CD4-positive, alpha-beta T cell treated with Interleukin-4 for 4 hours (primary cell): ENCODE measurements at regions not wholly inside any gene's neighbourhood (a gene's known extent, or its start where the extent isn't known, plus 50 kb on each side); places are given as distances from the start of the nearest gene placed in this dataset.
"Not testable (repeated sequence)": the region's sequence is repeated elsewhere in the genome, so short reads cannot be mapped to it uniquely, and the experiment has no call there.

Source experiments
- DNase-seq: peaks from one replicate; pipeline ENCODE4 v3.0.0-alpha.2; 2020

DNA sequence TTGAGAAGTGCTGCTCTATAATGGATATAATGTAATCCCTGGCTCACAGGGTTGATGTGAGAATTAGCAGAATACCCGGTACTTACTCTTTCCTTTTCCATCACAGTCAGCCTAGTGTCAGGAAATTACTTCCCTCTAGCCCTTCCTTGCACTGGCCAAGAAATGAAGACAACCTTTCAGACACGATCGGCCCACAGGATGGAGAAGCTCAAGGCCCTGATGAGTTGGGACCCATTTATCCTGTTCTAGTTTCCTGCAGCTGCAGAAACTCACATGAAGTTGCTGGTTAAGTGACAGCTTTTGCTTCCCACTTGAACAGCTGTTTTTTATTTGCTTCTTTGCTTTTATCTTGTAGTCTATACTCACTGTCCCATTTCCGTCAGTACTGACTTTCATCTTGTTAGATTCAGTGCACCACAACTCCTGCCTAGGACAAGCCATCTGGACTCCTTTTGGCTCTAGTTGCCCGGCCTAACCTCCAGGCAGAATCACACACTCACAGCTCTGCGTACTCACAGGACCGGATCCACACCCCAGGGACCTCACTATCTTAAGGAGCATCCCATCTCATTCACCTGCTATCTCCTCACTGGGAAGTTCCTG lies 325.1 kb upstream of the CHRNA7 start:
- DNase-seq = not testable (repeated sequence)

DNA sequence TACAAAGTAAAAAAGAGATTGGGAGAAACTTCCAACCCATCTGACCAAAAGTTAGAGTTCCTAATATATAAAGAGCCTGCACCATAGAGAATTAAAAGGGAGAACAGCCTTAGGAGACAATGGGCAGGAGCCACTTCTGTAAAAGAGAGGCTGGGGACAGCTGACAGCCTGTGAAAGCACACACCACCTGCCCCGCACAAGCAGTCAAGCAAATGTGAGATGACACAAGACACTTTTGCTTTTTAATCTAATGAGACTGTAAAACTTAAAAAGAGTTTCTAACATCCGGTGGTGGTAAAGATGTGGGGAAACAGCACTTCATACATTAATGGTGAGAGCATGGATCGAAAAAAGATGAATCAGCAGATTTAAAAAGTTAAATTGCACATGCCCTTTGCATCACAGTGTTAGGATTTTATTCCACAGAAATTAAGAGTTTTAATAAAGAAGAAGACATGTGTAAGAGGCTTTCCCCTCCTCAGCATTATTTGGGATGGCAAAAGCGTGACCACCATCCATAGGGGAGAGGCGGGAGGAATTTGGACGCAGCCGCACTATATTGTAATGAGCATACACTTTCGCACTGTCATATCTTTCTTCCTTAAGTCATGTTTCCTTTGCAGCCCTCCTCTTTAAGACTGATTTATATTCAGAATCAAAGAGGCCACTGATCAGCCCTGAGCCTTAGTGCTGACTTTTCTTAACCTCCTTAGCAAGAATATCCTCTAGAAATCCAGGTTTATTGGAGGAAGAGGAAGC lies 322.2 kb upstream of the CHRNA7 start:
- not testable (repeated sequence) for DNase-seq

DNA sequence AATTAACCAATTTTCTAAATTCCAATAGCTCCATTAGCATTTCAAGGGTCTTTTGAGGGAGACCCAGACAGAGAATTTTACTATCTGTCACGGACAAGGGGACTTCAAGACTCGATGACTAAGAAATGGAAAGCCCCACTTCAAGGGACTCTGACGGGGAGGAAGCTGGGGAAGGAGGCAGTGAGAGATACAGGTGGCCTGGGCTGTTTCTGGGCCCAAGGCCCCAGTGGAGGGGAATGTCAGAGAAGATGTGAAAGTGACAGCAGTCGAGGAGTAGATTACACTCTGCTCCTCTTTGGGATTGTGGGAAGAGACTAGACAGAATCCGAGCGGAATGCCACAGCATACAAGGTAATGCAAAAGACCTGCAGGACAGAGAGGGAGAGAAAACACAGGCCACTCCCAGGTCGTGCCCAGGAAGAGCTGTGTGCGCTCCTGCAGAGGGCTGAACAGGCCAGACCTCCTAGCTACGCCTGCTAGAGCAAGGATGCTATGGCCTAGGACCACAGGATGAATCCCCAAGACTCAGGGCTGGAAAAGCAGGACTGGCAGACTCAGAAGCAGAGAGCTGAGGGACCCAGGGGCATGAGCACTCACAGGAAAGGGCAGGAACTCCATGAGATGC lies 321.5 kb upstream of the CHRNA7 start:
- DNase-seq = not testable (repeated sequence)

DNA sequence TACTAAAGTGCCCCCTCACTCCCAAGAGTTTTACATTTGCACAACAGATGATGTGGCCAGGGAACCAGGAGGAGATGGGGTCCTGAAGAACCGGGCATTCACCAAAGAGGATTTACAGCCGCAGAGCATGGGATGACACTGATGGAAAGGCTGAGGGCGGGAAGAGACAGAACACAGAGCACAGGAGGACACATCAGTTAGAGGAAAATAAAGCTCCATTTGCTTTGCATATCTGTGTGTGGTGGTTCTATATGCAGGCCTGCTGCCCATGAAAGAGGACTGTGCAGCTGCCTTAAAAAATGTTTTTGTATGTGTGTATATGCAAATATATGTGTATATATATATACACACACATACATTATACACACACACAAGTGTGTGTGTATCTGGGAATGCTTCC lies 320.8 kb upstream of the CHRNA7 start:
- DNase-seq = not testable (repeated sequence)

DNA sequence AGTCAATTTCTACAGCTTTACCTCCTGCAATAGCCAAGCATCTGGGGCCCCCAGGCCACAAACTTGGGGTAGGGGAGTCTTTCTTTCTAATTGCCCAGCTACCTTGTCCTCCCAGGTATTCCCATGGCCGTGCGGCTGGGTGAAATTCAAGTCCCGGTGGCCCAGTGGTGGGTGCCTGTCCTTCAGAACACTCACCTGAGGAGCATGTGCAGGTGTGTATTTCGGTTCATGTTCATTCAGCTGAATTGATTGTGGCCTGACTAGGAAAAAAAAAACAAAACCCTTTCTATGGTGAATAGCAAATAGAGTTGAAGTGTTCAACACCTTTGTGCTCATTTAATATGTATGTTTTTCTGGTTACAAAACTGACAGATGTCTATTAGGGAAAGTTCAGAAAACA lies 319.5 kb upstream of the CHRNA7 start:
- DNase-seq = not testable (repeated sequence)

DNA sequence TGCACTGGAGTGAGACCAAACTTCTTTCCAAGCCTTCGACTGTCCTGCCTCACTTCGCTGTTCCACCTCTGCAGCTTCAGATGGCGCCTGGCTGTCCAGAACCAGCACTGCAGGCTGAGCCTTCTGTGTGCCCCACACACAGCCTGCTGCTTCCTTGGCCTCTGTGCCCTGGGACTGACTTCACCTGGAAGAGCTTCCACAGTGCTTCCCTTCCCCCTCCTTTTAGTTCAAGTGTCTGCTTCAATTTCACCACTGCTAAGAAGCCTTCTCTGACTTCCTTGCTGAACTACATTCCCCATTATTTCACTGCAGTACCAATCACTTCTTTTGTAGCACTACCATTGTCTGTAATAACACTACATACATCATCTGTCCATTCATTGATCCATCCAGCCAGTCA lies 315.1 kb upstream of the CHRNA7 start:
- not testable (repeated sequence) for DNase-seq

DNA sequence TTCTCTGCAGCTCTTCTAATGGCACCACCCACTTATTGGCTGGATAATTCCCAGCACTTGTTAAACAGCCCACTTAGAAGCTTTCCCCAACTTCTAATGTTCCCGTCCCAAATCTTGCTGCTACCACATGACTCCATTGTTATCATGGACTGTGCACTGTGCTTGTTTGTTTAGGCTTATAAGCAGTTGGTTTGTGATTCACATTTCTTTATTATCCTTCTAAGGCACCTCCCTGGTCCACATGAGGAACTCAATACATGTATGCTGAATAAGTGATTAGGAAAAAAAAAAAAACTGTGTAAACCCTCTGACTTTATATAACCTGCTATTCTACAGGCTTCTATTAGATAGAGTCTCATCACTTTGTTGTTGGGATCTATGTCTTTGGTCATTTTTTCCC lies 311.7 kb upstream of the CHRNA7 start:
- not testable (repeated sequence) for DNase-seq

DNA sequence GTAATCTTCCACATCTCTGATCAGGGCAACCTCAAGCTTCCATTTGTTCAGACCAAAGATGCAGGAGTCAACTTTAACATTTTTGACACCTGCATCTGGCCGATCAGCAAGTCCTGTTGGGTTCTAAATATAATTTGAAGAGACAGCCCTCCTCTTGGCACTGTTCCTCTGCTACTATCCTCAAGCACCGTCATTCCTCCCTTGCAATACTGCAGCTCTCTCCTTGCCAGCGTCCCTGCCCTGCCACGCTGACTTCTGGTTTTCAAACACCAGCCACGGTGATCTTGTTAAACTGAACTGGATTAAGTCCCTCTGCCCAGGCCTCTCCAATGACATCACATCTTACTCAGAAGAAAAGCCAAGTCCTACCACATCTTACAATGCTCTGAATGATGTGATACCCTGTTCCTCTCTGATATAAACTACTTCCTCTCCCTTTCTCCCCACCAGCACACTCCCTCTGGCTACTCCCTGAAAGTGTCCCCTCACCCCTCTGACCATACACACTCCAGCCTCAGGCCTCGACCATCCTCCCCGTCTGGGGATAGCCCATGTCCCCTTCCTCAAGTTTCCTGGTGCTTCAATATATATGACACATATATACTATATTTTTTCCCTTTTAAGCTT lies 310.8 kb upstream of the CHRNA7 start:
- not testable (repeated sequence) for DNase-seq

DNA sequence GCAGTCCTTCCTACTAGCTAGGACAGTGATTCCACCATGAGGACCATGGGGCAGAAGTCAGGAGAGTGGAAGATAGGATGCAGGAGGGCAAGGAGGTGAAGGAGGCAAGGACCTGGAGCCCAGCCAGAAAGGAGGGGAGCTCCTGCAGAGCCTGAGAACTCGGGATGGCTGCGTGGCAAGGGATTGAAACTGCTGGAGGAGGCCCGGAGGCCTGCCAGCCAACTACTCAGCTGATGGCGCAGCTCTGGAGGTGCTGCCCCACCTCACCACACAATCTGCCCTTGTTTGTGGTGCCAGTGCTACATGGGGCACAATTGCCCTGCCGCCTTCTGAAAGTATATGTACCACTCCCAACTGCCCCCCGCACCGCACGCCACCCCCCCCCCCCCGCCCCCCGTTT lies 307.3 kb upstream of the CHRNA7 start:
- not testable (repeated sequence) for DNase-seq

DNA sequence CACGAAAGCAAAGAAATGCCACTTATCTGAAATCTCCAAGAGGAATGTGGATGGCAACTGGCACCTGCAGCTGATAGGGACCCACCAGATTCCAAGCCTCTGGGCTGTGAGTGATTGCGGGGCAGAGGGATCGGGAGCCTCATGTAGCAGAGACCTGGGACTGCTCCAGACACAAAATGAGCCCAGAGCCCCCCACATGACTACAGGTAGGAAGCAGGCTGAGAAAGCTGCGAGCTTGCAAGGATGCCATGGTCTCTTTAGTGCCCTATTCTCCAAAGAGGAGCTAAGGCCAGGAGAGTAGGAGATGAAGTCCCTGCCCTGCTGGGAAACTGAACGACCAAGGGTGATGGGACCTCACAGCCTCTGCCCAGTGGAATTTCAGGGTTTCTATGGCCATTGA lies 305.4 kb upstream of the CHRNA7 start:
- not testable (repeated sequence) for DNase-seq

DNA sequence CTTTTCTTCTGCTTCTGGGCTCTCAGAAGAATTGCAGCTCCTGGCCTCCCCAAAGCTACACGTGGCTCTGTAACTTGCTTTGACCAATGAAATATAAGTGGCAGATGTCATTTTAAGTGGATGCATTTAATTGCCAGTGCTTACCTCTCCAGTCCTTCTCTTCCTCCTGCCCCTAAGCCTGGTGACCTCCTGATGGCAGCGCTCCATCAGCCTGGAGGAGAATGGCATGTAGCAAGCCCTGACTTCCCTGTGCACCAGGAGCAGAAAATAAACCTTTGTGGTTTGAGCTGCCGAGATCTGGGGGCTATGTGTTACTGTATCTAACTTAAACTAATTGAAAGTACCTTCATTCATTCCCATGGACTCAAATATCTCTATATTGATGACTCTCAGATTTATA lies 304.7 kb upstream of the CHRNA7 start:
- not testable (repeated sequence) for DNase-seq

DNA sequence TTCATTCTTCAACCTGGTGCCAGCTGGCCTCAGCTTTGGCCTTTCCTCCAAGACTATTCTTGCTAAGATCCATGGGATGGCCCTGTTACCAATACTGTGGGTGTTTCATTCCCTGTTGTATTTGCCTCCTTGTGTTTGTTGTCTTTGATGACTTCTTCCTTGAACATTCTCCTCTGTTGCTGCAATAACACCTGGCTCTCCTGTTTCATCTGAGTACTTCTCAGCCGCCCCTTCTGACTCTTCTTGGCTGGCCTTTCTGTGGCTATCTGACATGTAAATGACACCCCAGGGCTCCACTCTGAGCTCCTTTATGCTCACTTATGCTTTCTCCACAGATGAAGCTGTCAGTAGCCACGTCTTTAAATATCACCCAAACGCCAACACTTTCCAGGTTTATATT lies 302.7 kb upstream of the CHRNA7 start:
- DNase-seq = no peak

DNA sequence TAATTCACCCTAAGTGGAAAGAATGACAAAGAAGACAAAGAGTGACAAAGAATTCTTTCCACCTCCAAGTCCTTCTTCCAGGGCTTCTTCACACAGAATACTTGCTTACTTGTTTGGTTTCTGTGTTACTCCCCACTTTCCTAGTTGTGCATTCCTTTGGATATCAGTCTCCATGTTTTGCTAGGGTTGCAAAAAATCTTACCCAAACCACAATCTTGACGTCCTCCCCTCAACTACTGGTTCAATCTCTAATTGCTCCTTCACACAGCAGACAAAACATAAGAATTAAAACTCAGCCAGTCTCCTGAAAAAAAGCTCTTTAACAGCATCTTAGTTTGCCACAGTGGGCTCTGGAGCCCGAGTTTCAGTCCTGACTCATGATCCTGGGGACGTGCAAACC lies 297.6 kb upstream of the CHRNA7 start:
- DNase-seq = no peak

DNA sequence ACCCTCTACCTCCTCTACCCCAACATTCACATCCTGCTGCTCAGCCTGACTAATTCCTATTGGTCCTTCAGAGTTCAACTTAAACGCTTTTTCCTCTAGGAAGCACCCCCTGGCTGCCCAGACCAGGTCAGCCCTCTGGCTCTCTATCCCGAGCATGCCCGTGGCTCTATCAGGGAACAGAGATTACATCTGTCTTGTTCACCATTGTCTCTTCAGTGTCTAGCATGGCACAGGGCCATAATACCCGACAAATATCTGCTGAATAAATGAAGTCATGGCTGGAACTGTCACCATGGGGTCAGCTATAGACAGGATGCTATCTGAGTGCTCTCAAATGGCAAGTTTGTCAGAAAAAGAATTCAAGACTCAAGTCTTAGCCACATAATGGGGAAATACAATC lies 296.9 kb upstream of the CHRNA7 start:
- DNase-seq = no peak

DNA sequence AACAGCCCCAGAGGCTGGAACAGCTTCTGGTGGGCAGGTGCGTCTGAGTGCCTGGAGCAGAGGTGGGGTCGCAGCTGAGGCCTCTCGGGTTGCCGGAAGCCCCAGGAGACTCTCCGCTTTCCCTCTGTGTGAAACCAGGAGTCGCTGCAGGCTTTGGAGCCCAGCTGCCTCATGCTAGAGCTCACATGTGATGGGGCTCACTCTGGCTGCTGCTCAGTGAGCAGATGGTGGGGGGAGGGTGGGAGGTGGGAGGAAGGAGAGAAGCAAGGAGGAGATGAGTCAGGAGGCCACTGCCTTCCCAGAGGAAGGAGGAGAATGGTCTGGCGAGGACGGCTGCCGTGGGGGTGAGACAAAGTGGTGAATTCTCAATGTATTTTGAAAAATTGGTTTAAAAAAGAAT lies 290.1 kb upstream of the CHRNA7 start:
- DNase-seq = no peak

DNA sequence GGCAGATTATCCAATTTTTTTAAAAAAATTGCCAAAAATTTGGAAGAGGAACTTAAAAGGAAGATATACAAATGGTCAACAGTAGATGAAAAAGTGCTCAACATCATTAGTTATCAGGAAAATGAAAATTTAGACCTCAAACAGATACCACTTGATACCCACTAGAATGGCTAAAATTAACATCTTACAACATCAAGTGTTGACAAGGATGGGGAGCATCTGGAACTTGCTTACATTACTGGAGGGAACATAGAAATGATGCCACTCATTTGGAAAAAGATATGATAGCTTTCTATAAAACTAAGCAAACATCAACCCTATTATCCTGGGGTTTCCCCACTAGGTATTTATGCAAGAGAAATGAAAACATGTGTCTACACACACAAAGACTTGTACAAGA lies 284.5 kb upstream of the CHRNA7 start:
- DNase-seq = no peak

DNA sequence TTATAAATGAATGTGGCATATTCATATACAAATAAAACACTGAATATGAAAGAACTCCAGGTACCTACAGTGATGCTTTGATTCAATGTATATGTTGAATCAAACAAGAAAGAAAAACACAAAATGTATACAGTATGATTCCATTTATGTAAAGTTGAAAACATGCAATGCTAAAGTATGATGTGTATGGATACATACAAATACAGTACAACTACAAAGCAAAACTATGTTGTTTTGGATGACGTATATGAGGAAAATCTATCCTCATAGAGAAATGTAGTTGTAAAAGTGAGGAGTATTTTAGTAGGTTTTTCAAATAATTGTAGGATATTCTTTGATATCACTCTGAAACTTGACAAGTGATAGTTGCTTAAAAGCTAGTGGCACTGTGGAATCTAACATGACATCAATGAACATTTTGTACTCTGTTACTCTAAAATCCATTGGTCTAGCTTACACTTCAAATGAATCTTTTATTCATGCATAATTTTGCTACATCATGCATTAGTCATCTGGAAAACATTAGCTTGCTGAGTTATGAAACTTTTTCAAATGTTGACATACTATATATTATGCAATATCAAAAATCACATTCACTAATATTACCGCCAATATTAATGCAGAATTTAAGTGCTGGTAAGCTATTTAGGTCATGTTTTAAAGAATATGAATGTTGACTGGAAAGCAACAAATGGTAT lies 278.1 kb upstream of the CHRNA7 start:
- no peak for DNase-seq

DNA sequence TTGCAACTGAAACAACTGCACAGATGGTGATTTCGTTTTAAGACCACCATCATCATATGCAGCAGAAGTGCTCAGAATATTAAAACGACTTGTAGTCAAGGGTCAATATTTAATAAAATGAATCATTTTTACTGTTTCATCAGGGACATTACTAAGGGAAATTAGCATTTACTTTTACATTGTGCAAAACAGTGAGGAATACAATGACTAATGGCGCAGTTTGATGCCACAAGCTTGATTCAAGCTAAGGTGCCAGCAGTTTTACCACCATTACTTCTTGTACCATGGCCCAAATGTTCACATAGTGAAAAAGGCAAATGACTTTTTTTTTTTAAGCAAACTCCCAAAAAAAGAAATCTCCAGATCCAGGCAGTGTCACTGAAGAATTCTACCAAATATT lies 277.4 kb upstream of the CHRNA7 start:
- no peak for DNase-seq

DNA sequence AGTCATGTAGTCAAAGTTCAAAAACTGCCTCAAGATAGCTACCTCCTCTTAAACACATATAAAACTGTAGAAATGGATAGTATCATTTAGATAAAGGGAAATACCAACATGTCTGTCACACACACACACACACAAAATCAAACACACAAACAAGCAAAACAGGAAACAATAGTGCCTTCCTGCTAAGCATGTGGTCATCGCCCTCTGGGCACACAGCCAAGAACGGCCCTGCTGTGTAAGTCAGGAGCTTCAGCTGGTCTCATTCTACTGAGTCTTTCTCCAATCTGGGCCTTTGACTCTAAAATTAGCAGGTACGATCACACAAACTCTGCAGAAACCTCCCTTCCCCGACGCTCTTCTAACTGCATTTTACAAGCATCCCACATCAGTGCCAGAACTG lies 272.2 kb upstream of the CHRNA7 start:
- DNase-seq = no peak

DNA sequence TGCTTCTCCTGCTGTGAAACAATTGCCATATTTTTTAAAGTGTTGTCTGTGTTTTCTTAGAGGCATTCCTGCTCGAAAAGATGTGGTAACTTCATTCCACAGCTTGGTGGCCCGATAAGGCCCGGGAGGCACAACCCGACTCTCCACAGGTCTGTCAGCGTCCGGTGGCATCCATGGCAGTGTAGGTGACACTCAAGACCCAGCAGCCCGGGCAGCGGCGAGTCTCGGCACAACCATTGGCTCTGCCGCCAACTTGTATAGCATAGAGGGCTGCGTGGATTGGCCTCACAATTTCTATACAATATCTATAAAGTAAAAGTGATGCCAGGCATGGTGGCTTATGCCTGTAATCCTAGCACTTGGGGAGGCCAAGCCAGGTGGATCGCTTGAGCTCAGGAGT lies 262.3 kb upstream of the CHRNA7 start:
- DNase-seq = no peak

DNA sequence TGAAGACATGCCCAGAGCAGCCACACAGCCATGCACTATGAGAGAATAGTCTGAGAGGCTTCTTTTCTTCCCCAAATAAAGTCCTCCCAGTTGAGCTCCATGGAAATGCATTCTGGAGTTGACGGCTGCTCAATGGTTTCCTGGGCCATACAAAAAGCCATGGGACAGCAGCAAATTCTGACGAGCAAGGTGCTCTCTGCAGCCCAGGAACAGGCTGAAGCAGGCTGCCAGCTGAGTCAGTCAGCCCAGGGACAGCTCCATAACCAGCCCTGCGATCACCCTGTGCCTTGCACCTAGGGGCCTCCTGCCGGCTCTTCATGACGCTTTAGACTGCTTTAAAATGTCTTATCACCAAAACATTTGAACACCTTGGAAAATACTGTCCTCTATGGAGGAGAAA lies 256.3 kb upstream of the CHRNA7 start:
- DNase-seq = no peak

DNA sequence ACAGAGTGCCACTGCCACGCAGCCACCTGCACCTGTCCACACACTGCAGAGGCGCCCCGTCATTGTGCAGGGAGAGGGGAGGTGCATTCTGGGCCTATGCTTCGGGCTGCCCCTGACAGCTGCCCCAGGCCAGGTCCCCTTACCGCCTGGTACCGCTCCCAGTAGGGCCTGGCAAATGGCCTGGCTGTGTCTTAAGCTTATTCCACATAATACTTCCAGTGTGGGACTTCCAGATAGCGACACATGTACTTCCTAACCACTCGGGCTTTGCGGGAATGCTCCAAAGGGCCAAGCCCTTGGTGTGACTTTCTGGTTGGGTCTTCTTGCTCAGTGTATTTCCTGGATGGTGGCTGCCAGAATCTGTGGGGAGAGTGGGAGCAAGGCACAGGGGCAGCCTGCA lies 254.3 kb upstream of the CHRNA7 start:
- DNase-seq = no peak

DNA sequence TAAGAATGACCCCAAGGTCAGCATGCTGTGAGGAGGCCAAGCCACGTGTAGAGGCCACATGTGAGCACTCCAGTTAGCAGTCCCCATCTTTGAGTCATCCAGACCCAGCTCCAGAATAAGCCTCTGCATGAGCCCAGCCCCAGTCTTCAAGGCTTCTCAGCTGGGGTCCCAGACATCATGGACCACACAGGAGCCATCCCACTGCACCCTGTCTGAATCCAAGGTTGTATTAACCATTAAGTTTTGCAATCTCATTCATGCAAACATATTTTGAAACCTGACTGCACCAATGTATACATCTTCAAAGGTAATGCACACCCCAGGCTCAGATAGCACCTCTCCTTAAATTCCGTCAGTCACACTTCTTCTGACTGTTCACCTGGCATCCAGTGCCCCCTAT lies 249.1 kb upstream of the CHRNA7 start:
- DNase-seq = no peak
